HL-60 (cell line): ENCODE measurements at regions not wholly inside any gene's neighbourhood (a gene's known extent, or its start where the extent isn't known, plus 50 kb on each side); places are given as distances from the start of the nearest gene placed in this dataset.

Experiments used
- GABPA ChIP-seq: IDR thresholded peaks from 2 replicates; pipeline ENCODE4 v1.6.1; 2012; ENCODE audit warnings: low read depth
- POLR2AphosphoS5 ChIP-seq: IDR thresholded peaks from 2 replicates; pipeline ENCODE4 v1.6.1; 2012; ENCODE audit warnings: low read depth
- SPI1 ChIP-seq: IDR thresholded peaks from 2 replicates; pipeline ENCODE4 v1.6.1; 2012; ENCODE audit warnings: low read depth, mild to moderate bottlenecking, borderline replicate concordance
- TF ChIP-seq, protein P1 (sequence below): IDR thresholded peaks from one replicate; pipeline ENCODE4 v1.5.1; 2011; ENCODE audit warnings: low read length, control low read depth, inconsistent platforms; ENCODE audit not compliant: insufficient read depth

DNA sequence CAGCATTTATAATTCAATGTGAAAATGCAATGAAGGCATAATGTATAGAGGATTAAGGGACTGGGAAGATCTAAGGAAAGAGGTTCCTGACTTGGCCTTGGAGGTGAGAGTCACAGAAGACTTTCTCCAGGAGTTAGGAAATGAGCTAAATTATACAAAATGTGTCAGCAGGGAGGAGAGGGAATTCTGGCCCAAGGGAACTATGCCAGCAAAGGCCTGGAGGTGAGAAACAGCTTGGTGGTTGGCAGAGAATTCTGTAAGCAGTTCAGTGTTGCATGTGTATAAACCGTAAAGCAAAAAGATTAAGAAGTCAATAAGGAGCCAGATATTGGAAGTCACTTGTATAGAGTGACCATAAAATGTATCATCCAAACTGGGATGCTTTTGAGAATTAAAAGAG lies 142.2 kb upstream of the SESN3 start:
- TF ChIP-seq GABPA = no peak
- TF ChIP-seq, protein P1, sequence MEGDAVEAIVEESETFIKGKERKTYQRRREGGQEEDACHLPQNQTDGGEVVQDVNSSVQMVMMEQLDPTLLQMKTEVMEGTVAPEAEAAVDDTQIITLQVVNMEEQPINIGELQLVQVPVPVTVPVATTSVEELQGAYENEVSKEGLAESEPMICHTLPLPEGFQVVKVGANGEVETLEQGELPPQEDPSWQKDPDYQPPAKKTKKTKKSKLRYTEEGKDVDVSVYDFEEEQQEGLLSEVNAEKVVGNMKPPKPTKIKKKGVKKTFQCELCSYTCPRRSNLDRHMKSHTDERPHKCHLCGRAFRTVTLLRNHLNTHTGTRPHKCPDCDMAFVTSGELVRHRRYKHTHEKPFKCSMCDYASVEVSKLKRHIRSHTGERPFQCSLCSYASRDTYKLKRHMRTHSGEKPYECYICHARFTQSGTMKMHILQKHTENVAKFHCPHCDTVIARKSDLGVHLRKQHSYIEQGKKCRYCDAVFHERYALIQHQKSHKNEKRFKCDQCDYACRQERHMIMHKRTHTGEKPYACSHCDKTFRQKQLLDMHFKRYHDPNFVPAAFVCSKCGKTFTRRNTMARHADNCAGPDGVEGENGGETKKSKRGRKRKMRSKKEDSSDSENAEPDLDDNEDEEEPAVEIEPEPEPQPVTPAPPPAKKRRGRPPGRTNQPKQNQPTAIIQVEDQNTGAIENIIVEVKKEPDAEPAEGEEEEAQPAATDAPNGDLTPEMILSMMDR = no peak
- TF ChIP-seq SPI1 = no peak
- no peak for TF ChIP-seq POLR2AphosphoS5
